HG03457 (cell line): ENCODE measurements at regions not wholly inside any gene's neighbourhood (a gene's known extent, or its start where the extent isn't known, plus 50 kb on each side); places are given as distances from the start of the nearest gene placed in this dataset.
A peak's percentile ranks its signal among the peaks of the same experiment; 100 is the strongest.
"Not testable (repeated sequence)": the region's sequence is repeated elsewhere in the genome, so short reads cannot be mapped to it uniquely, and the experiment has no call there.

Experiments
- ATAC-seq: cut with Tn5 transposase; IDR thresholded peaks from one replicate; pipeline ENCODE4 v1.9.1; 2021; ENCODE audit warnings: moderate number of reproducible peaks; ENCODE audit not compliant: unreplicated experiment

DNA sequence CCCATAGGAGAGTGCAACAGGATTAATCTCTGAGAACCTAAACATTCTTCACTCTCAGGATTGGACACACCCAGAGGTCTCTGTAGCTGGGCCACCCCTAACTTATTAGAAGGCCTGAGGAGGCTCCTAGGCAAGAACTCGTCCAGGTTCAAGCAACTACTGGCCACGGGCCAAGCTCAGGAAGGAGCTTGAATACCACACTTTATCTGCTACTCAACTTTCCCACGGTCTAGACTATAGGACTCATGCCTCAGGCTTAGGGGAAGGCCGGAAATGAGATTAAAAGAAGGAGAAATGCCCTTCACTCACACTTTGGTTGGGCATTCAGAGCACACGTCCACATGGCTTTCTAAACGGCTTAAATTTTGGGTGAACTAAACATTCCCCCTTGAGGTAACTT lies 142.8 kb upstream of the PHYHIPL start:
- no peak for ATAC-seq

DNA sequence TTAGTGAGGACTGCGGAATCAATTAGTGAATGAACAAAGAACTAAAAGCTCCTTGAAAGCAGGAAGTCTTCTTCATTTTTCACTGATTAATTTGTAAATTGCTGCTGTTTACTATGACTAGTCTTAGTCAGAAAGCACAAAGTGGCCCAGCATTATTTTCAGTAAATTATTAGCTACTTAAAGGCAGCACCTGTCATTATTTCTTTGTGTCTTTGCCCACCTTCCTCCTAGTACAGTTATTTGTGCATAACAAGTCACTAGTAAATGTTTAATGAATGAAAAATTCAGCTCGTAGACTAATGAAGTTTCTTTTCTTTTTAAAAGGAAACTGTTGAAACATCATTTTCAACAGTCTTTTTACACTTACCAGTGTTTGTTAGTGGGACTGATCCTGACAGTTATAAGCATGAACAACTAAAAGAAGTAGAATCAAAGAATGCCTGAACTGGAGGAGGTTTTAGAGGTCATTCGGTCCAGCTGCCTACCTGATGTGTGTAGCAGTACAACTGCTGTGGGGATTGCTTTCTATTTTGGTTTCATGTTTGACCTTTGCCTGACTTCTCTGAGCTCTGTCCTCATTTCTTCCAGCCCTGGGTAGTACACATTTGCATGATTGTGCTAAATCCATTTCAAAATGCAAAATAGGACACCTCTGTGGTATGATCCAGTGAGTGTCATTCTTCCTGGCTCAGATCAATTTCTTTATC lies 140.0 kb upstream of the PHYHIPL start:
- ATAC-seq: peak; percentile 83

DNA sequence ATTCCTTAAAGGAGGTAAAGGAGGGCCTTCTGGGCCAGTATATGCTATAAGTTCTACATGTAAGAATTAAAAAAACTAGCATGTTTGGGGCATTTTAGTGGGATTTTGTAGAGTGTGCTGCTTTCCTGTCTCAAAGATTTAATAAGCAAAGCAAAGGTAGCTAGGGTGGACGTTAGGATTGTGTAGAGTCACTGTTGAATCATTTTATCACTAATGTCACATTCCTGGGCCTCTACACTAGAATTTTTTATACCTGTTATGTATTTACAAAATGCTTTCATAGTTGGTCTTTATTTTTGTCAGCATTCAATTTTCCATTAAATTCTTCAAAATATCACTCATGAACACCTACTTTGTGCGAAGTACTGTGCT lies 139.4 kb upstream of the PHYHIPL start:
- ATAC-seq: no peak

DNA sequence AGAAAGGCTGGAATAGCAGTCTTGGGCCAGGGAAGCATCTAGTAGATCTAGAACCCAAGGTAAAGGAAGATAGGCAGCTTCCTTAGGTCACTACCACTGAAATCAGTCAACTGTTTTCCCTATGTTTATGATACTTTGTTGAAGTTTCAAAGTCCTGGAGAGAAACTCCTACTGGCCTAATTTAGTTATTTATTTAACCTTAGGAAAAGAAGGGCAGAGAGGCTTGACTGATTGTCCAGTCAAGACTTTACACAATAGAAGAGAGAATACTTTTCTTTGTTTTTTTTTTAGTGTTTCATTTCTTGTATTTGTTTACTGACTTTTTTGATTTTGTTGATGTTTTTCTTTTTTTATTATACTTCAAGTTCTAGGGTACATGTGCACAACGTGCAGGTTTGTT lies 138.9 kb upstream of the PHYHIPL start:
- ATAC-seq: no peak

DNA sequence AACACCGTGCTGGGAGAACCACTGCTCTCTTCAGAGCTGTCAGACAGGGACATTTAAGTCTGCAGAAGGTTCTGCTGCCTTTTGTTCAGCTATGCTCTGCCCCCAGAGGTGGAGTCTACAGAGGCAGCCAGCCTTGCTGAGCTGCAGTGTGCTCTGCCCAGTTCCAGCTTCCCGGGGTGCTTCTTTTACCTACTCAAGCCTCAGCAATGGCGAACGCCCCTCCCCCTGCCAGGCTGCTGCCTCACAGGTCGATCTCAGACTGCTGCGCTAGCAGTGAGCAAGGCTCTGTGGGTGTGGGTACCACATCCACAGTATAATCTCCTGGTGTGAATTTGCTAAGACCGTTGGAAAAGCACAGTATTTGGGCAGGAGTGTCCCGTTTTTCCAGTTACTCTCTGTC lies 133.1 kb upstream of the PHYHIPL start:
- ATAC-seq: not testable (repeated sequence)

DNA sequence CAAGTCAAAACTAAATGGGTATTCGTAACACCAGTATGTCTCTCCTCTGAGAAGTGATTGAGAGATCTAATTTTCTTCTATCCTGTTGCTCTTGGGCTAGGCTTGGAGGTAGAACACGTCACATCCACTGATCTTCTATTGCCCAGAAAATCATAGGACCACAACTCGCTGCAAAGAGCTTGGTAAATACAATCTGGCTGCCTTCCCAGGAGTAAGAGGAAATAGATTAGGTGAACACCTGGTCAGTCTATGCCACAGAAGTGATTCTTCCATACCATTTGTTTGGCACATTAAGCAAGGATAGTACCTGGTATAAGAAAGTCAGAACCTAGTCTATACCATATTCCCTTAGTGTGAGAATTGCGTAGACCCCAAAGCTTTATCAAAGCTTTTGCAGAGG lies 129.3 kb upstream of the PHYHIPL start:
- ATAC-seq: no peak

DNA sequence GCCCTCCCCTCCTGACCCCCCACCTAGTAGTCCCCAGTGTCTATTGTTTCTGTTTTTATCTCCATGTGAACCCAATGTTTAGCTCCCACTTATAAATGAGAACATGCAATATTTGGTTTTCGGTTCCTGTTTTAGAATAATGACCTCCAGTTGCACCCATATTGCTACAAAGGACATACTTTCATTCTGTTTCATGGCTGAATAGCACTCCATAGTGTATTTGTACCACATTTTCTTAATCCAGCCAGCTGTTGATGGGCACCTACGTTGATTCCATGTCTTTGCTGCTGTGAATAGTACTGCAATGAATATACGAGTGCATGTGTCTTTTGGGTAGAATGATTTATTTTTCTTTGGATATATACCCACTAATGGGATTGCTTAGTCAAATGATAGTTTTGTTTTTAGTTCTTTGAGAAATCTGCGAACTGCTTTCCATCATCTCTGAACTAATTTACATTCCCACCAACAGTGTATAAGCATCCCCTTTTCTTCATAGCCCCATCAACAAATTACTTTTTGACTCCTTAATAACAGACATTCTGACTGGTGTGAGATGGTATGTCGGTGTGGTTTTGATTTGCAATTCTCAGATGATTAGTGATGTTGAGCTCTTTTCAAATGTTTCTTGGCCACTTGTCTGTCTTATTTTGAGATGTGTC lies 128.4 kb upstream of the PHYHIPL start:
- ATAC-seq: peak; percentile 85

DNA sequence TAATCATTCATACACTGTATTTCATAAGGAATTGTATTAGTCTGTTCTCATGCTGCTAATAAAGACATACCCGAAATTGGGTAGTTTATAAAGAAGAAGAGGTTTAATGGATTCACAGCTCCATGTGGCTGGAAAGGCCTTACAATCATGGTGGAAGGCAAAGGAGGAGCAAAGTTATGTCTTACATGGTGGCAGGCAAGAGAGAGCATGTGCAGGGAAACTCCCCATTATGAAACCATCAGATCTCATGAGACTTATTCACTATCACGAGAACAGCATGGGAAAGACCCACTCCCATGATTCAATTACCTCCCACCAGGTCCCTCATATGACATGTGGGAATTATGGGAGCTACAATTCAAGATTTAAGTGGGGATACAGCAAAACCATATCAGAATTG lies 122.9 kb upstream of the PHYHIPL start:
- ATAC-seq: not testable (repeated sequence)

DNA sequence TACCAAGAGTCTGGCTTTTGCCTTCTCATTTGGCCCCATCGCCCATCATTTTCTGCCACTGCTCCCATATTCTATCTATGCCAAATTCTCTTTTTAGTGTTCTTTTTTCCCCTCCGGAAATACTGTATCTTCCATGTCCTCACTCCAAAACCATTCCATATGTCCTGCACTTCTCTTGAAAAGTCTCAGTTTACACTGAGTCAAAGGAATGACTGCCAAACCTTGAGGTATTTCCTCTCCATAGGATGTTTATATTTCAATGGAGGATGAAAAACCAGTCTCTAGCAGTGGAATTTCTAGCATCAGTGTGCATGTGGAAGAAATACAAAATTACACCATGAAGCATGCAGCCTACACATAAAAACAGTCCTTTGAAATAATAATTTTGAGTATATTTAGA lies 121.4 kb upstream of the PHYHIPL start:
- ATAC-seq: no peak

DNA sequence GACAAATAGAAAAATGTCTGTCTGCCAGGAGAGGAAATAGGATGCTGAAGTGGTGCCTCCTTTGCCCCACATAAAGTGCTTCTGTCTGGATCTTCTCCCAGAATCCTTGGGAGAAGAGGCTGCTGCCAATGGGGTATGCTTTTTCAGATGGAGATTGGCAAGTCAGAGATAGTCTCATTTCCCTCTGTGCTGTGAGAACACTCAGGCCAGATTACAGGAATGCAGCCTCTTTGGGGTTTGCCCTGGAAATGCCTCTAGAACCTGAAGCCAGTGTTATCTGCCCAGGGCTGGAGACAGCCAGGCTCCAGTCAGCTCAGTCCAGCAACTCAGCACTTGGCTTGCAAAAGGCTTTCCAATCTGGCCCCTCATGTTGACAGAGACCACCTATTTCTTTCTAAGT lies 119.1 kb upstream of the PHYHIPL start:
- no peak for ATAC-seq

DNA sequence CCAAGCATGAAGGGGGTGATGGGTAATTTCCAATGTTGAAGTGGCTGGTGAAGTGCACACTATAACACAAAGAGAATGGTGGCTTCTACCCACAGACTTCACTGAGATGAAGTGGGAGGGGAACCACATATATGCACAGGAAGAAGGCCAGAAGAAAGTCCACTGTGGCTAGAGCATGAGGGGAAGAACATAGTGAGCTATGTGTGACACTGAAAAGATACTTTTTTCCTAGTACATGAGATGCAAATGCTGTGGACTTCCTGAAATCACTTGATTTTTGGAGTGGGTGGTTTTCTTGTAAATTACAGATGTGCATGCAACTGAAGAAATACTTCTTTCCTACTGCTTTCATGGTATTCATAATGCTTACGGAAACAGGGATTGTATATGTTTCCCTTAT lies 115.6 kb upstream of the PHYHIPL start:
- ATAC-seq: peak; percentile 67

DNA sequence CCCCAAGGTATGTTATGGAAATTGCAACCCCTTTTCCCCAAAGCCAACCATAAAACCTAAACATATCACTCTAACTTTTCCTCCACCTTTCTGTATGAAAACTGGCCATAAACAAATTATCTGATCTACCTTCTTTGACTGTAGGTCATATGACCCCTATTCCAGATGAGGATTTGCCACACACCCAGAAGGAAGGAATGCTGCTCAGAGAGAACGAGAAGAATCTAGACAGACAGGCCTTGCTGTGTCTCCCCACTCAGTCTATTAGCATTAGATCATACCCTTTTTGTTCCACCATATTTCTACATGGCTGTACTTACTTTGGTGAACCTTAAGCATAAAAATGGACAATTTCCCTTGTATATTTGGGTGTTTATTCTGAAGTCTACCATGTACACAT lies 113.0 kb upstream of the PHYHIPL start:
- no peak for ATAC-seq

DNA sequence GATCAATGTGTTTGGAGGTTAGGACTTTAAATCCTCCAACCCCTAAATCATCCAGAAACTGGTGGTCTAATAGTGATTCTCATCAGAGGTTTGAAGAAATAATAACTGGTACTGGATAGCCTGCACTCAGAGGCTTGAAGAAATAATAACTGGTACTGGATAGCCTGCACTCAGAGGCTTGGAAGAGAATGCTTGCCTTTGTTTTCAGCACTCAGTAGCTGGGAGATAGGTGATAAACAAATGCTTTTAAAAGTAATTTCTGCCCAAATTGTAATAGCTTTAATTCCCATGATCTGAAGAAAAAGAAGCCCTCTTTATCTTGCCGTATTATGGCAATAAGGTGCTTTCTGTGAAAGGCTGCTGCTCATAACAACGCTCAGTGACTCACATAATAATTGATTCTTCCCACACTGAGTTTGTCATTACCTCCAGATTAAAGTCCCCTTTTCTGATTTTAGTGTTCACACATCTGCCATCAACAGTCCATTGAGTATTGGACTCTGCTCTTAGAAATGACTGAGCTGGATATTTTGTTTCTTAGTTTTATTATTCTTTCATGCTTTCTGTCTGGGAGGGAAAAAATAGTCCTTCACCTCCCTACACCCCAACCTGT lies 112.3 kb upstream of the PHYHIPL start:
- ATAC-seq: no peak

DNA sequence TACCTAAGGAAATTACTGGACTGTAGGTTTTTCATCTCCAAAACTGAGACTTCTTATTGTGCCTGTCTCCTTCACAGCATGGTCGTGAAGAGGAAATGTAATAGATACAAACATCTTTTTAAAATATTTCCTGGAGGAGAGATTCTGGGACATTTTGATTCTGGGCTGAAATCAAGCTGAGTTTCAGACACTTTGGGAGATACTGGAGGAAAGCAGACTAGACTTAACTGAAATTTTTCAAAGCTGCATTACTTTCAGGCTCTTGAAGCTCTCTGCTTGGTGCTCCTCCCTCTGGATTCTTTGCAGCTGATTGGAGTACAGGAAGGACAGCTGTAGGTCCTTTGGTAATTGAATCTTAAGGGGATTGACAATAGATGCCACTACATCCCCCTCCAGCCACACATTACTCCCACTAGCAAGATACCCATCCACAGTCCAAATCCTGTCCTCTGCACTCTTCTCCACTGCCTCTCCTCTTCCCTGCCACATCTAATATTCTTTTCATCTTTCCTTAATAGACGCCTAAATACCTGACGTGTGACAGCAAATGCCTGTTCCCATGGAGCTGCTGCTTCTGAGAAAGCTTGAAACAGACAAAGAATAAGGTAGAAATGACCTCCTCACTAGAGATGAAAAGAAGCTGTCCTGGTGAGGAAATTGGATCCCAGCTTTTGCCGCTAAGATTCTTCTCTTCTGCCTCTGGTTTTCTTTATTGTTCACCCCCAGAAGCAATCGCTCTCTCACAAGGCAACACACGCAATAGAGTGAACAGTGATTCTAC lies 111.5 kb upstream of the PHYHIPL start:
- ATAC-seq: no peak

DNA sequence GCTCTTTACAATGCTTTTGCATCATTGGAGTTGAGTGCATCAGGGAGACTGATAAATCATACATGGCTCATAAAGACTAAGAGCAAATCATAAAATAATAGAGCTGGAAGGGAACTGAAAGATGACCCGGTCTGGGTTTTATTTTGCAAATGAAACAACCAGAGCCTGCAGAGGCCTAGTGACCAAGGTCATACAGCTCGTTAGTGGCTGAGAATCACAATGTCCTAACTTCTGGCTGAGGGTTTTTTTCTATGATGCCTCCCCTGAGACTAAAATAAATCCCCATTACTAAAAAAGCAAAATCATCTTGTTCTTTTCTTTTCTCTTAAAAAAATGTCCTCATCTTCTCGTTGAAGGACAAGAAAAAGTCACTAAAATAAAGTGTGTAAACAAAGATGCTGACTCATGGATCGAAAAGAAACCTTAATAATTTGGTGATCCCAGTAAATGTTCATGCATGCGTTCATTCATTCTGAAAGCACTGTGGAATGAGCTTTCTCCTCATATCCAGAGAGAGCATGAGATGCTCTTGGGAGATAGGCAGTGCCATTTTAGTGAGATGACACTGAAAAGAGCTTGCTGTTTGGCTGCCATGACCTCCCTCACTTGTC lies 107.8 kb upstream of the PHYHIPL start:
- no peak for ATAC-seq

DNA sequence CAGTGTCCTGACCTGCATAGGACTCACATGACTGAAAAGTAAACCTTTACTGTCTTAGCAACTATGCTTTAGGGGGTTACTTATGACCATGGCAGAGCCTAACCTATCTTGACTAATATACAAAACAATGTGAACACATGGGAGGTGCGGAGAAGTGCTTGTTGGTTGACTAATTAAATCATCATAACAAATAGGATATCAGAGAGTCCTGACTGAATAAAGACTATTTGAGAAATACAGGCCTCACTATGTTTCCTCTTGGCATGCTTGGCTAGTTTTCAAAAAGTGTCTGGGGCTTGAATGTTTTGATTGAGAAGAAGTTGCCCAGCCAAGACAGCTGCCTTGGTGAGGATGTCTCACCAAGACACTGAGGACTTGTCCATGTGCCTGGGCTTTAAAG lies 104.4 kb upstream of the PHYHIPL start:
- ATAC-seq: no peak

DNA sequence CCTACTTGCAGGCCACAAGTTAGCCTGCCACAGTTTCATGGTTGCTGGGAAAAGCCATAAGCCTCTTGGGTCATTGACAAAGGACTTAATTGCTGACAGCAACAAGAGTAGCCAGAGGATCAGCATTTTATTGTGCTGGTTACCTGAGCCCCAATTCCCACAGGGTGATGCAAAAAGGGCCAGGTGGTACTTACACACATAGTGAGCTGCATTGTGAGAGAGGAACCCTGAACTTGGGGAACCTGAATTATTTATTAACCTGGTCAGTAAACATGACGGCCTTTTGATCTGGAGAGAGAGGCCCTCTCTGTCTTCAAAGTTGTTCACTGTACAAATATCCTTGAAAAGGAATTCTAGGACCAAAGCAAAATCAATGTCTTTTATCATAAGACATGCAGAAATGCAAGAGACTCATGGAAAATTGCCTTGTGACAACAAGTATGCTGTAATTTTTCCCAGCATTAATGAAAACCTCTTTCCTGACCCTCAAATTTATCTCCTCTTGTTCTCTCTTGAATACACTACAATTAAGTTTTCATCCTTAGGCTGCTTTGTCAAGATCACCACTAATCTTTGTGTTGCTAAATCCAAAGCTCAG lies 102.9 kb upstream of the PHYHIPL start:
- no peak for ATAC-seq

DNA sequence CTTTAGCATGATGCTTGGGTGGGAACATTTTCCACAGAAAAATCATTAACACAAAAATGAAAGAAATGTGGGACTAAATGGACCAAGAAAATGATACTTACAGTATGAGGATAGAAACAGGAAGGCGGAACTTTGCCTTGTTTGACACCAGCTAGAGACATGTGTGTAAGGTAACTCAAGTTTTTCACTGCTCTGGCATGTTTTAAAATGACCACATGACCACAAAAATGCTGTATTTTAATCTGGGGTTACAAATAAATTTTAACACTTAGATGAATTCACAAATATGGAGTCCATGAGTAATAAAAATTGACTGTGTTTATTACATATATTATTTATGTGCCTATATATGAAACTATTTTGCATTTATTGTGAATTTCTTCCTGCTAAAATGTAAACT lies 100.9 kb upstream of the PHYHIPL start:
- ATAC-seq: no peak

DNA sequence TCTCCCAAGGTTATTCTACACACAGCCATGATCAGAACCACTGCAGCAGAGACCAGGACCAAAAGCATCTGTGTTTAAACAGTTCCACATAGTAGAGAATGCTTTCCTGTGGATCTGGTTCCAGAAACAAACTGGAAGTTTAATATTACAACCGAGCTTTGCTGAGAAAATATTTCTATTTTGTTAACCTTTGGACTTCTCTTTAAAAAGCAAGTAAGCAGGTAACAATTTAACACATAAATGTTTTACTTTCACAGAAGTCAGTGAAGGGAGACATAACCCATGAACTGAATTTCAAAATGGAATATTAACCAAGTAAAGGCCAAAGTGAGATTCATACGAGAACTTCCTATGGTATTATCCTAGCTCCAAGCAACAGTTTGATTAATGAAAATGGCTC lies 98.6 kb upstream of the PHYHIPL start:
- no peak for ATAC-seq

DNA sequence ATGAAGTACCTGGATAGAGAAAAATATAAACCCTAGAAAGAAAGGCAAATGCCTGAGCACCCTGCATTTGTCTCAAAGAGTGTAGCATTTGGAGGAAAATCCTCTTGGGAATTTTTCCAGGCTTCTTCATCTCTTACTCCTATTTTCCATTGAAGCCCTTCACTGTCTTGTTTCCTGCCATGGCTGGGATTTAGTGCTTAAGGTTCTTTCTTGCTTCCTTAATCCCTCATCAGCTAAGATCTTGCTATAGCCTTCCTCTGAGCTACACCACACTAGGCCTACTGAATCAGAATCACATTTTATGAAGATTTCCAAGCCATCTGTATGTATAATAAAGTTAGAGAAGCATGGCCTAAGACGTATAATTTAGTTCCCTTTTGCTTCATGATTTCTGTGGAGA lies 97.5 kb upstream of the PHYHIPL start:
- no peak for ATAC-seq
